ENCODE measurements at regions not wholly inside any gene's neighbourhood (a gene's known extent, or its start where the extent isn't known, plus 50 kb on each side); places are given as distances from the start of the nearest gene placed in this dataset.

DNA sequence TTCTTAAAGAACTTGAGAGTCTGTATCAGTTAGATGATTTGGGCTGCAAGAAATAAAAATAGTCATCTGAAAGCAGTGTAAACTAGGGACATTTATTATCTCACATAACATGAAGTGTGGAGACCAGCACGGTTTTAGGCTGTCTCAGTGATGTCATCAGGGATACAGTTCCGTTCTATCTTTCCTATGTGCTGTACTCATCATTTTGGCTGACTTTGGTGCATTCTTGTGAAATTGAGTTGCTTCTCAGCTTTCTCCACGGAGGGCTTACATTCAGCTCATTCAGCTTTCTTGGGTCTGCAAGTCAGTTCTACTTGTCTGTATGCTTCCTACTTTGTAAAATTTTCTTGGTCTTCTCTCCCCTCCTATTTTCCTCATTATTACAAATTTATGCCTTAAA, 51.8 kb upstream of the LIN7C start:
- TF ChIP-seq CTCF (IDR thresholded peaks at IDR 0.05) (no peak), EZH2 (IDR thresholded peaks at IDR 0.05; ENCODE audit: borderline replicate concordance, insufficient read depth, low read depth, low read length, poor library complexity, severe bottlenecking) (no peak)

Measured in B cell (primary cell).